Stimulated activated CD8-positive, alpha-beta memory T cell treated with anti-CD3 and anti-CD28 coated beads, Interleukin-4, amount 100 ng/mL, for 48 hours (primary cell): ENCODE measurements at regions not wholly inside any gene's neighbourhood (a gene's known extent, or its start where the extent isn't known, plus 50 kb on each side); places are given as distances from the start of the nearest gene placed in this dataset.
"Not testable (repeated sequence)": the region's sequence is repeated elsewhere in the genome, so short reads cannot be mapped to it uniquely, and the experiment has no call there.

ENCODE experiments used
- DNase-seq: peaks from one replicate; pipeline ENCODE4 v3.0.0-alpha.2; 2020

DNA sequence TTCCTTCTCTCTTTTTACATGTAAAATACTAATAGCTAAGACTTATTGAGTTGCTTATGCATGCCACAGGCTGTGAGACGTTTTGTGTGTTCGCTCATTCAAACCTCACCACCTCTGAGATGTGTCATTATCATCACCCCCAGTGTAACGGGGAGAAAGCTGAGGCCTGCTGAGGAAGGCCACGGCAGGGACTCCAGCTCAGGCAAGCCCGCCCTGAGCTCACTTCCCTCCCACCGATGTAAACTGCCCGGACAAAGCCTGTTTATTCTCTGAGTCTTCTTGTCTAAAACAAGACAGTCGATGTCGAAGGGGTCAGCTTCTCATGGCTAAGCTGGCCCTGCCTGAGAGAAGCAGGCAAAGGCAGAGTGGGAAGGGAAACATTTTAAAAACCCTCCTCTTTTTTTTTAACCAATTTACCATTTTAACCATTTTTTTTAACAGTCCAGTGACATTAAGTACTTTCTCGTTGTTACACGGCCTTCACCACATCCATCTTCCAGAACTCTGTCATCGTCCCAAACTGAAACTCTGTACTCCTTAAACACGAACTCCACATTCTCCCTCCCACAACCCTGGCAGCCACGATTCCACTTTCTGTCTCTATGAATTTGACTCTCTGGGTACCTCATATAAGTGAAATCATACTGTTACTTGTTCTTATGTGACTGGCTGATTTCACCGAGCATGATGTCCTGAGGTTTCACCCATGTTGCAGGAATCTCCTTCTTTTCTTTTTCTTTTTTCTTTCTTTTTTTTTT is 204.8 kb upstream of the GALNT2 start:
- DNase-seq, result no peak

DNA sequence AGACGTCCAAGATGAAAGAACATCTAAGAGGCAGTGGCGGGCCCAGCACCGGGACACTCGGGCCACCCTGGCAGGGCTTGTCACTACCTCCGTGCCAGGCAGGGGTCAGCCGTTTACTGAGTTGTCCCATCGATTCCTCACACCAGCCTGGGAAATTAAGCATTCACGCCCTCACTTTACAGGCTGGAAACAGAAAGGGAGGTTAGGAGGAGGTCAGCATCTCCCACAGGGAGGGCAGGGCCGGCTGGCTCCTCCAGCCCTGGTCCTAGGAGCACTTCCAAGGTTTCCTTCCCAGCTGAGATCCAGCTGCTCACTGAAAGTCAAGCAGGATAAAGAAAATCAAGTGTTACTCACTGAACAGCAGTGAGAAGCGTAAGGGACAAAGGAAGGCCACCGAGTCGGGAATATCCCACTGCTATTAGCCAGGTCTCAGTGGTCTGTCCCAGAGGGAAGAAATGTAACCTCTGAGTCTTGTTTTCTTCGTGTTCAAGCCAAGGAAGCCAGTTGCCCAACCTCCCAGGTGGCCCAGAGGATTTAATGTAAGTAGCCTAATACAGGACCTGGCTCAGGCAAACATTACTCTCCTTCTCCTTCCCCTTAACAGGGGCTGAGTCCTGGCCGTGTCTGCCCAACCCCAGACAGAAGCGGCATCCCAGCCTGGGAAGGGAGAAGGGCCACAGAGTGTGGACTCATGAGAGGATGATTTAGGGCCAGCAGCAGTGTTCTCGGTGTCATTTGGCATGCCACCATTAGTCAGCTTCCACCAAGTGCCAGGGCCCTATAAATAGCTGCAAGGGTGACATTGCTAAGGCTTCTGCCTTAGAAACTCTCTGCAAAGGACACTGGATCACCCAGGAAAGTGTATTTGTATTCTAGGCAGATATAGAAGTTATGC is 203.1 kb upstream of the GALNT2 start:
- DNase-seq, result no peak

DNA sequence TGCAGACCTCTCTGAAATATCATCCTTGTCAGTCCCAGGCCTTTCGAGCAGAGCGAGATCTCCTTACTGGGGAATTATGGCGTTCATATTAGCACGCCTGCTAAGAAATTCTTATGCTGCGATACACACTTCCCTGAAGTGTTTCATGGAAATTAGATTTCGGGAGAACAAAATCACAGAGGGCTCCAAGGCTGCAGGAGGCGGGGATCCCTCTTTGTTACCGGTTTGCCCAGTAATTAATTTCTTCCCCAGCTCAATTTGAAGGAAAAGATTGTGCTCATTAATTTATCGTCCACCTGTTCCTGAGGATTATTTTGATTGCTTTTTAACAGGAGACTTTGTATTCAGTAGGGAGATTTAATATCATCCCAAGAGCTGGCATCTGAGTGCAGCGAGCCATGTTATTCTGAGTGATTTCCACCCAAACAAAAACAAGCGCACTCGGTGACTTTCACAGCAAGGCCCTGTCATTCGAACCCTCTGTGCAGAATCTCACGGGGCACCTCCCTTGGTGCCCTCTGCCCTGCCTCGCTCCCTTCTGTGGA is 202.3 kb upstream of the GALNT2 start:
- no peak for DNase-seq

DNA sequence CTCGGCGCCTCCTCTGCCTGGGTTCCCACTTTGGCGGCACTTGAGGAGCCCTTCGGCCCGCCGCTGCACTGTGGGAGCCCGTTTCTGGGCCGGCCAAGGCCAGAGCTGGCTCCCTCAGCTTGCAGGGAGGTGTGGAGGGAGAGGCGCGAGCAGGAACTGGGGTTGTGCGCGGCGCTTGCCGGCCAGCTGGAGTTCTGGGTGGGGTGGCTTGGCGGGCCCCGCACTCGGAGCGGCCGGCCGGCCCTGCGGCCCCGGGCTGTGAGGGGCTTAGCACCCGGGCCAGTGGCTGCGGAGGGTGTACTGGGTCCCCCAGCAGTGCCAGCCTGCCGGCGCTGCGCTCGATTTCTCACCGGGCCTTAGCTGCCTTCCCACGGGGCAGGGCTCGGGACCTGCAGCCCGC is 201.7 kb upstream of the GALNT2 start:
- DNase-seq, result not testable (repeated sequence)

DNA sequence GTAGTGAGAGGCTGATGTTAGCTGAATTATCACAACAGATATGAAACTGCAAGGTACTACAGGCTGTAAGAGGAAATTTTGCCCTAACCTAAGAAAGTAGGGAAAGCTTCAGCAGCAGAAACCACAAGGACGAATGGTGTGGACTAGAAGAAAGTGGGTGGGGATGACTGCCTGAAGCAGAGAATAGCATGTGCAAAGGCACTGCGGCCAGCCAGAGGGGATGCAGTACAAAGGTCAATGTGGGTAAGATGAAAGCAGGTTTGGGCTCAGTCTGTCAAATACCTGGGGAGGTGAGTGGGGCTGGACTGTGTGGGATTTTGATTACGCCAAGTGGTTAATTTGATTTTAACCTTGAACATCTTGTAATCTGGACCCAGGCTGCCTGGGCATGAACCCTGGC is 199.3 kb upstream of the GALNT2 start:
- DNase-seq, result no peak

DNA sequence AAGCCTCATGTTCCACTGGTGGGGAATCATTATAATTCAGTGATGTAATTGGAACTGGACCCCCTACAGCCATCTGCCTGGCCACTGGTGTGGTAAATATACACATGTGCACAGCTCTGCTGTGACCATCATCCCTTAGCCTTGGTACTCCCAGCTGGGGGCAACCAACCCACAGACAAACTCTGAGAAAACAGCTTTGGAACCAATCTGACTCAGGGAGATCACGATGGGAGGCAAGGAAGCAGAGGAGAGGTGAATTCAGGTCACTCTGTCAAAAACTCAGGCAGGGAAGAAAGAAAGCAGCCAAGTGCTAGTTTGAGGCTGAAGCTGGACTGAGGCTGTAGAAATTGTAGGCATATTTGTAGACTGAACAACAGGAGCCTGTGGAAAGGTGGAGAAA is 197.8 kb upstream of the GALNT2 start:
- DNase-seq, result no peak

DNA sequence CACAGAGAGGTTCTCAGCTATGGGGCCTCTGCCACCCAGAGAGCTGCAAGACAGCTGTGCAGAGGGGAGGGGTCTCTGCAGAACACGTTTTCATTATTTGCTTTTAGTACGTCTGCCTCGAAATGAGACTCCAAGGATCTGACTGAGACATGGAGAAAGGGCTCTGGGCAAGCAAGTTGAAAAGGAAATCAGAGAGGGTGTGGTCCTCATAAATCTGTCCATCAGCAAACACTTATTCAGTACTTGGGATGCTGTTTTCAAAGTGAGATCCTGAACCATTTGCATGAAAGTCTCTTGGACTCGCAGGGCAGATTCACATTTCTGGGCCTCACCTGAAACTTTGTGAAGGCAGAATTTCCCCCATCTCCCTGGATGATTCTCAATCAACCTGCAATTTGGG is 197.4 kb upstream of the GALNT2 start:
- no peak for DNase-seq

DNA sequence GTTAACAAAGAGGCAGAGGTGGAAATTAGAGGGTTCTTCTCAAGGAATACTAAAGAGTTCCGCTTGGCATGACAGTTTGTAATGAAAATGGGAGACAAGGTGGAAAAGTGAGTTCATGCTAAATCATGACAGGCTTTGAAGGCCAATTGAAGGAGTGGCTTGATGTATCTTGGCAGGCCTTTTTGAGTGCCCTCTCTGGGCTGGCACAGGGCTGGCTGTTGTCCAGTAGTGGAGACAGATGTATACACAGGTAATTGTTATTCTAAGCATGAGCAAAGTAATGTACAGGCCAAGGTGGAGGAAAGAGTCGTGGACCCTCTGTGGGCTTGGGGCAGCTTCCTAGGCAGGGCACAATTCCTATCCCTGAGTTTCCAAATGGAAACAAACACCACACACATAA is 196.7 kb upstream of the GALNT2 start:
- no peak for DNase-seq

DNA sequence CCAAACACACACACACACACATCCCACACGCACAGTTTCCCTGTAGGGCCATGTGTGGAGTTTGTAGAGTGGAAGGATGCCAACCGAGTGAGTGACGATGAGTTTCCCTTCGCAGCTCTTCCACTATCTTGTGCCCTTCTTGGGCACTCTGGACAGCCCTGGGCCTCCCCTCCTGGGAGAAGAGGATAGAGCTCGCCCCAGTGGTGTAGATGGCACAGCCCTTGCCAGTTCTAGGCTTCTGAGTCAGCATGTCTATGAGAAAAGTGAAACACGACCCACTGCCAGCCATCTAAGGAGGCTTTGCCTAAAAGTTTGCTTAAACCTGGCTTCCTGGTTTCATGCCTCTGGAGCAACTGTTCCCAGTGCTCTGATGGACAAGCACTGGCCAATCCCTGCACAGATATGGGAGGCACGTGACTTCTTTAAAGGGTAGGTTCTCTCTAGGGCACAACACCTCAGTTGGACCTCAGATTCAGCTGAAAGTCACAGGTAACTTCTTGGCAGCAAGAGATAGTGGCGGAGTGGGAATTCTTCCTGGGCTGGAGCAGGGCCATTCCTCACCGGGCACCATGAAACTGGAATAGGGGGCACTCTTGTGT is 195.9 kb upstream of the GALNT2 start:
- DNase-seq, result no peak

DNA sequence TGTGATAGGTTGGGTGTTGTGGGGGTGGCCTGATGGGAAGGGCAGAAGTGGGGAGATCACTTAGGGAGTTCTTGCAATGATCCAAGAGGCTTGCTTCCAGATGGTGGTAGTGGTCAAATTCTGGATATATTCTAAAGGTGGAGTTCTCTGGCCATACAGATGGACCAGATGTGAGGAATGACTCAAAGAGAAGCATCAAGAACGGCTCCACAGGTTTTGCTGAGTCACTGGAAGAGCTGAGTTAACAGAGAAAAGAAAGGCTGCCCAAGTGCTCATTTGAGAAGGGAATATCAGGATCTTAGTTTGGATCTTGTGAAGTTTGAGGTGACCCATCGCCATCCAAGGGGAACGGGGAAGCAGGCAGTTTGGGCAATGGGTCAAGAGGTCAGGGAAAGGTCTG is 192.9 kb upstream of the GALNT2 start:
- no peak for DNase-seq

DNA sequence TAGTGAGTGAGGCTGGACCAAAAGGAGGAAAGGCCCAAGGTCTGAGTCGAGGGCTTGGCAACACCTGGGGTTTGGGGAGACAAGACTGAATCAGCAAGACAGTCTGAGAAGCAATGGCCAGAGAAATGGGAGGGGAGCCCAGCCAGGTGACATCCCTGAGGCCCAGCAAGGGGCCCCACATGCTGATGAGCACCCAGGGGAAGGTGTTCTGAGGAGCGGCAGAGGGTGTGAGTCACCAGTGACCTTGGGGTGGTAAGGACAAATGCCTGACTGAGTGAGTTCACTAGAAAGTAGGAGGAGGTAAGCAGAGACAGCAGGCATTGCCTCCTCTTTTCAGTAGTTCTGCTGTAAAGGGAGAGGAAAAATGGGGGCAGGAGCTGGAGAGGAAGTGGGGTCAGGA is 192.4 kb upstream of the GALNT2 start:
- DNase-seq, result peak; percentile 30

DNA sequence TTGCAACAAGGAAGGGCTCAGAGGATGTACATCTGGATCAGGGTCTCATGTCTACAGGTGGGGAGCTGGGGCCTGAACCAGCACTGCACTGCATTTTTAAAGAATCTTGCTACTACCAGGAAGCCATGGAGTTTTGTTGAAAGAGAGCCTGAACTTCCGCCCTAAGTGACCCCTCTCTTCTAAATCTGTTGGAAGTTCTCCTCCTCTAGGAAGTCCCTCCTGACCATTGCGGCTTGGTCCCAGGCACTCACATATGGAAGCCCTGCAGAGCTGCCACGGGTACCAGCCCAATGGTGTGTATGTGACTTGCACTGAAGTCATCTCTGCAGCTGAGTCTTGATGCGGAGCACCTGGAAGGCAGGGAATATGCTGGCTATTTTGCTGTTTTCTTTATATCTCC is 192.0 kb upstream of the GALNT2 start:
- DNase-seq, result no peak

DNA sequence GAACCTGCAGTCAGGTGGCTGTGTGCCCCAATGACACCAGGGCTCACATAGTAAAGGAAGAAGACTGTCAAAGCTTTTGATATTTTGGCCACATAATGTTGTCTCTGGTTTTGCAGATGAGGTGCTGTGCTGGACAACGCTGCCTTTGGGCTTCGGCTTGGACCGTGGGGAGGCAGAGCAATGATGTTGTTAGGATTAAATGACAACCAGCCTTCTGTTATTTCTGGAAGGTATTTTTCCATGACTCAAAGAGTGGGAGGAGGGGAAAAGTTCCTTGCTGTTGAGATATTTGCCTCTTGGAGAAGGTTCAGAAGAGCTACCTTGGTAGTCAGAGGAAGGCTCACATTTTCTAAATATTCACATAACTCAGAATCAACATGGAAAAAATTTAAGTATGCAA is 187.3 kb upstream of the GALNT2 start:
- no peak for DNase-seq

DNA sequence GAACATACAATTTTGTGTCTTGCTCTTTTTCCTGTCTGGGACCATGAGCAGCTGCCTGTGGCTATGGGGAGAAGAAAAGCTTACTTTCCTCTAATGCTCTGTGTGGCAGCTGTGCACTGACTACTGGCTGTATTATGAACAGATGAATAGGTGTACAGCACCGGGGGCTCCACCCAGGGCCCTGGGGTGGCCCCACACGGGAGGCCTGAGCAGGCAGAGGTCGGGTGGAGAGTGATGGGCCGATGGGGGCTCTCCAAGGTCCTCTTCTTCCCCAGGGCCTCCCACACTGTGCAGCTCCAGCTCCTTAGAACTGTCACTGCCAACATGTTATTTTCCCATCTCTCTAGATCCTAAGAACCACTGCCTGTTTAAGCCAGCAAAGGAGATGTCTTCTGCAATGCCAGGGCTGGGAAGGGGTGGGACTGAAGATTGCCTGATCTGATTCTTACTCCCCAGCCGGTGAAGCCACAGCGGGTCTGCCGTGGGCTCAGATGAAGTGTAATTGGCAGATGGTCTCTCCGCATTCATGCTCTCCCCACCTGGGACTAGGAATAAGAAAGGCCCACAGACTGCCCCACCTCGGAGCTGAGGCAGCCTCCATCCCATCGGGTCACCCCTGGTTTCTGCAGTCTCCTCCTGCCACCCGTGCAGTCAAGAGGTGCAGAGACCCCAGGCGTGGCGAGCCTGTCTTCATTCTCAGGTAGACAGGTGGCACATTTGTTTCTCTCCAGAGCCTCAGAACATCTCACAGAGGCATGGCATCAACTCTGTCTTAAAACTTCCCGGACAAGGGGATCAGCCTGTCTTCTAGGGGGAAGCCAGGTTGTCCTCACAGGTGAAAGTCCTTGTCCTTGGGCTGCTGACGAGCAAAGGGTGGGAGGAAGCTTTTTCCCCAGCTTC is 186.5 kb upstream of the GALNT2 start:
- no peak for DNase-seq

DNA sequence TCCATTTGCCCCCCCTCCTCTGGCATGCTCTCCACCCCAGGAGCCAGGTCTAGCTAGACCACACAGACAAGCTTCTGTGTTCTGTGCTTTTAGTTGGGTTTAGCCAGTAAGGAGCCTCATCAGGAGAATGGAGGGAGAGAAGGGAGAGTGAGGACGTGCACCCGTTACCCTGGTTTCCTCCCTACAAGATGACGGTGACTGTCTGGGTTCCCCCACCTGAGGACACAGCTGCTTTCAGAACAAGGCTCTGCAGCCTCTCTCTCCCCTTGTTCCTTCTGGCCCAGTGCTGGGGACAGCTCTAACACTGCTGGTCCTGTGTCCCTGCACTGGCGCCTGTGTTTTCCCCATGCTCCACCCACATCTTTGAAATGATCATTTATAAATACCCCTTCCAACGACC is 184.4 kb upstream of the GALNT2 start:
- no peak for DNase-seq

DNA sequence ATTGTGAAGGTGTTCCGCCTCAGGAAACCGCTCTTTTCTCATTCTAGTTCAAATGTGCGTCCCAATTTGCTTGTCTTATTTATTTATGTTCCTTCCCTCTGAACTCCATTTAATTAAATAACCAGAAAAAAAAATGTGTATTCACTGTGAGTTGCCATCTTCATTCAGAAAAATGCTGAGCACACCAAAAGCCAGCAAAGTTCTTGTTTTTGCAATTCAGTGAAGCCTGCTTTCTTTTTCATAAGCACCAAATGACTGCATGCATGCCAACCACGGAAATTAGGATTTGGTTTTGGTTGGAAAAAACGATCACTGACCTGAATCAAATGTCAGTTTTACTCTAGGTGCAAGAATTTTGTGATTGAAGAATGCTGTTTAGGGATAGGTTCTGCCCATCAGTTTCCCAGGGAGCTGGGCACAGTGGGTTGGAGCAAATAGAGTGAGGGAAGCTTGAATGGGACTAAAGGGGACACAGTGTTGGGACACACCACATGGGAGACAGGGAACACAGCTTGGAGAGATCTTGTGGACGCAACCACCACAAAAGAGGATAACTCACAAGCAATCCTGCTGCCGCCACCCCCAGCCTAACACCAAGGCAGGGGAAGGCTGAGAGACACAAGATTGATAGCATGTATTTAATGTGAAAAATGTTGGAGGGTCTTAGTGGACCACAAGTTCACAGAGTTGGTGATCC is 183.4 kb upstream of the GALNT2 start:
- no peak for DNase-seq

DNA sequence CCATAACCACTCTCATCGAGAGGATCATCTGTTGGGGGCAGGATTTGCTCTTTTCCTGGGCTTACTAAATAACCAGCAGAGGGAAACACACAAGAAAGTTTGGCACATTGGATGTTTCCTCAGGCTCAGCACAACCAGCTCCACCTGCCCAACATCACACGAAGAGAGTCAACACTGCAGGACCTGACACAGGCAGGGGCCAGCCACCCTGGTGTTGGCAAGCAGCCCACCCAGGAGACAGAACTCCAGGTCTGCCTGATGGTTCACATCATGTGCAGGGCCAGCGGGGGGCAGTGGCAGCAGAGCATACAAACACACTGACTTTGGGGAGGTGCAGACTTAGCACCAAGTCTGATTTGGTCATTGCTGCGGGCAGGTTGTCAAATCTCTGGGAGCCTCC is 182.3 kb upstream of the GALNT2 start:
- peak; percentile 28 for DNase-seq

DNA sequence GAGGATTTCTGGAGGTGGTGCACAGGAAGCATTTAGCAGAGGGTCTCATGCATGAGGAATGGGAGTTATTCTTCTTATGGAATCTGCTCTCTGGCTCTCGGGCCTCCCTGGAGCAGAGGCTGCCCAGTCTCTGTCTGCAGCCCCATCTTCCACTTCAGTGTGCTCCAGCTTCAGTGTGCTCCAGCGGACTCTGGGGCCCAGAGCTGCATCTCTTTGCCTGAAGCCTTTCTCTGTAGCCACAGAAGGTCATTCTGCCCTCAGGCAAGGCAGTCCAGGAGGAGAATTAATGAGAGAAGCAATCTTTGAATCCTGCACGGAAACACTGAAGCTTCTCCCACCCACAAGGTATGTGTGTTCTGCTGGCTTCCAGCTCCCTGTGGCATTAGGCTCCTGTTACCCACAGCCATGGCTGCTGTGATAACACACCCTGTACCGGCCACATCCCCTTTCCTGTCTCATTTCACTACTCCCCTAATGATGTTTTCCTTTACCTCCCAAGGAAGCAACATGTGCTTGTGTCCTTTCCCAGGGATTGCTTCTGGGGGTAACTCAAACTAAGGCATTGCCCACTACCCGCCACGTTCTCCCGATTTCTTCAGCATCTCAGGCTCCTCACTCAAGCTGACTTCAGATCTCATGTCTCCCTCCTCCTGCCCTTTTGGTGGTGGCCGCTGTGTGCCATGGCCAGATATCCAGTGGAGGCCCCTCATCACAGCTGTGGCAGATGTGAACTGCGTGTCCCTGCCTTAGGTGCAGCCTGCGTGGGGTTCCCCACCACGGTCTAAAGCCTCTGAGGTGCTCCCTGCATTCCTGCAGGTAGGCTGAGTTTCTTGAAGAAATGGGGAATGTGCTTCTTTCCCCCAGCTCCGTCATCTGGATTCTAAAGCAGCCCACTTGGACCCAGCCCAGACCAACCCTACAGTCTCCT is 181.2 kb upstream of the GALNT2 start:
- no peak for DNase-seq

DNA sequence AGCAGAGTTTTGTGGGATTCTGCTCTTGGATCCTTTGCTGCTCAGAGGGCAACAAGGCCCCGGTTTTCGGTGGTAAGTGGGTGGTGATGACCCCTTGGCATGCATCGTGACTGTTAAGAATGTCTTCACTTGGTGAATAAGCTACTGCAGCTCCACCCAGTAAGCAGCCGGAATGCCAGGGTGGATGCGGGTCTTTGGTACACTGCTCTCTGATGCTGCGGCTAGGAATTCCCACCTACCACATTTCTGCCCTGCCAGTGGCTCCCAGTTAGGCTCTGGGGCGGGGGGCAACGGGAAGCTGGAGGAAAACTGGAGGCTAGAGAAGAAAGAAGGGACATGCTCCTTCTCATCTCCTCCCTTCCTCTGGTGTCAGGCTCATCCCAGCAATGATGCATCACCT is 180.4 kb upstream of the GALNT2 start:
- no peak for DNase-seq

DNA sequence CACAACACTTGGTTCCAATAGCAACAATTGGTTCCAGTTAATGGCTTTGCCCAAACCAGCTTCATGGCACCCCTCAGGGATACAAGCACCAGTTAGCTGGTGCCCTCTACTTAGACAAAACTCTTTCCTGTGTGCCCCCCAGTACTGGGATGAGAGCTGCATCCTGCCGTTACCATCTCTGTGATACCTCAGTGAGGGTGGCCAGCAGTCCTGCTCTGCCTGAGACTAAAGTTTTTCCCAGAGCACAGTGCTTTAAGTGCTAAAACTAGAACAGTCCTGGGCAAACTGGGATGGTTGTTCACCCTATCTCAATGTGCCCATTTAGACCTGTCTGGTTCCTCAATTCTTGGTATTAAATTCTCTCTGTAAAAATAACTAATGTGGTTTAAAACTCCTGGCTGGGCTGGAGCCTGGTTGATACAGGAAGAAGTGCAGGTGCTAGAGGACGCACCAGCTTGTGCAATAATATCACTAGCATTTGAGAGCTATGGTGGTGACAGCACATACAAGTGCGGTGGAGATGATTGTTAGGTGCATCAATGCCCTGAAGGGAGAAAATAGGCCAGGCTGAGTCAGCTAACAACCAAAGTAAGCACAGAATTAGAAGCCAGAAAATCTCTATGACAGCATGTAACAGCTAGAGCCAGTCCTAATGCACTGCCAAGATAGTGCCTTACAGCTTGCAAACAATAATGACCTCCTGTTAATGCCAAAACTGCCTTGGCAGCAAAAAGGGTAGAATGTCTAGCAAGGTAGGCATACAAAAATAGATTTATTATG is 179.8 kb upstream of the GALNT2 start:
- DNase-seq, result no peak
